ENCODE measurements at regions not wholly inside any gene's neighbourhood (a gene's known extent, or its start where the extent isn't known, plus 50 kb on each side); places are given as distances from the start of the nearest gene placed in this dataset.
"Not testable (repeated sequence)": the region's sequence is repeated elsewhere in the genome, so short reads cannot be mapped to it uniquely, and the experiment has no call there.

DNA sequence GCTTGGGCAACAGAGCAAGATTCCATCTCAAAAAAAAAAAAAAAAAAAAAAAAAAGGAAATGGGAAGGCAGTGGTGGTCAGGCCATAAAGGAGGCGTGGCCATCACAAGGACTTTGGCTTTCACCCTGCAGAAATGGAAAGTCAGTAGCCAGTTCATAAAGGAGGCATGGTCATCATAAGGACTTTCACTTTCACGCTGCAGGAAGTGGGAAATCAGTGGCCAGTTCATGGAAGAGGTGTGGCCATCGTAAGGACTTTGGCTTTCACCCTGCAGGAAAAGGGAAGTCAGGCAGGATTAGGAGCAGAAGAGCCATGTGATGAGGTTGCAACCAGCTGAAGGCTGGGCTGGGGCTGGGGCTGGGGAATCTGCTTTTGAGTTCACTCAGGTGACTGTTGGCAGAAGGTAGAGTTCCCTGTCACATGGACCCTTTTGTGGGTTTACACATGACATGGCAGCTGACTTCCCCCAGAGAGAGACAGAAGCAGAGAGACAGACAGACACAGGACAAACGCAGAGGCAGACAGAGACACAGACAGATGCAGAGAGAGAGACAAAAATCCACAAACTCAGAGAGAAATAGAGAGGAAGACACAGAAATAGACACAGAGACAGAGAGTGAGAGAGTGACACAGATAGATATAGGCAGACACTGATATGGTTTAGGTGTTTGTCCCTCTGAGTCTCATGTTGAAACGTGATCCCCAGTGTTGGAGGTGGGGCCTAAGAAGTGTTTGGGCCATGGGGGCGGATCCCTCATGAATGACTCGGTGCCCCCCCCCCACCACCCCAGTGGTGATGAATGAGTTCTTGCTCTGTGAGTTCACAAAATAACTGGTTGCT lies 263.9 kb upstream of the KAZN start:
- no peaks in the 10 kb centered on the region for H3K36me3 Mint-ChIP-seq (ENCODE audit: low read depth)
- peaks cover 5% of the 10 kb centered on the region for H3K4me1 Mint-ChIP-seq (ENCODE audit: low read depth)
- H3K9me3 Mint-ChIP-seq, result peaks cover 12% of the 10 kb centered on the region
- H3K27ac Mint-ChIP-seq, result peak overlapping the region; percentile 65
- no peak overlapping the region for H3K4me3 Mint-ChIP-seq
- H3K27me3 Mint-ChIP-seq (ENCODE audit: low read depth), result peaks cover 5% of the 10 kb centered on the region

DNA sequence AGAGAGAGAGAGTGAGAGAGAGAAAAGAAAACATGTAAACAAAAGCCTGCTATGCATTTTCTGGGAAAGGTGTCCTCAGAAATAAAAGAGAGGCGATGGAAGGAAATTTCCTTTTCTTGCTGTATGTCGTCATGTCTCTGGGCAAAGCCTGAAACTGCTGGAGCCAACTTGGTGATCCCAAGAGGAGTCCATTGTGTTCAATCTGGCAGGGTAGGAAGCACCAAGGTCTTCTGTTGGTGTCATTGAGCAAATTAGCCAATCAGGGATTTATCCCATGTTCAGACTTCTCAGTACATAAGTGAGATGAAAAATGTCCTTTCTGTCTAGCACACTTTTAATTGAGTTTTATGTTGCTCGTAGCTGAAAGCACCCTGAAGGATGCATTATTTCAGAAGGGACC lies 260.0 kb upstream of the KAZN start:
- Mint-ChIP-seq H3K9me3 (peaks cover 5% of the 10 kb centered on the region), H3K27ac (no peak overlapping the region), H3K4me3 (no peak overlapping the region), H3K36me3 (ENCODE audit: low read depth) (no peaks in the 10 kb centered on the region), H3K27me3 (ENCODE audit: low read depth) (peaks cover 5% of the 10 kb centered on the region), H3K4me1 (ENCODE audit: low read depth) (peaks cover 3% of the 10 kb centered on the region)

- Mint-ChIP-seq H3K27me3 (ENCODE audit: low read depth) (peaks cover 5% of the 10 kb centered on the region), H3K27ac (no peak overlapping the region), H3K36me3 (ENCODE audit: low read depth) (no peaks in the 10 kb centered on the region), H3K4me3 (no peak overlapping the region), H3K9me3 (peaks cover 3% of the 10 kb centered on the region), H3K4me1 (ENCODE audit: low read depth) (peaks cover 2% of the 10 kb centered on the region)
Observed at GRCh38 chr1:14339288-14339687, 259.2 kb upstream of the KAZN start.

DNA sequence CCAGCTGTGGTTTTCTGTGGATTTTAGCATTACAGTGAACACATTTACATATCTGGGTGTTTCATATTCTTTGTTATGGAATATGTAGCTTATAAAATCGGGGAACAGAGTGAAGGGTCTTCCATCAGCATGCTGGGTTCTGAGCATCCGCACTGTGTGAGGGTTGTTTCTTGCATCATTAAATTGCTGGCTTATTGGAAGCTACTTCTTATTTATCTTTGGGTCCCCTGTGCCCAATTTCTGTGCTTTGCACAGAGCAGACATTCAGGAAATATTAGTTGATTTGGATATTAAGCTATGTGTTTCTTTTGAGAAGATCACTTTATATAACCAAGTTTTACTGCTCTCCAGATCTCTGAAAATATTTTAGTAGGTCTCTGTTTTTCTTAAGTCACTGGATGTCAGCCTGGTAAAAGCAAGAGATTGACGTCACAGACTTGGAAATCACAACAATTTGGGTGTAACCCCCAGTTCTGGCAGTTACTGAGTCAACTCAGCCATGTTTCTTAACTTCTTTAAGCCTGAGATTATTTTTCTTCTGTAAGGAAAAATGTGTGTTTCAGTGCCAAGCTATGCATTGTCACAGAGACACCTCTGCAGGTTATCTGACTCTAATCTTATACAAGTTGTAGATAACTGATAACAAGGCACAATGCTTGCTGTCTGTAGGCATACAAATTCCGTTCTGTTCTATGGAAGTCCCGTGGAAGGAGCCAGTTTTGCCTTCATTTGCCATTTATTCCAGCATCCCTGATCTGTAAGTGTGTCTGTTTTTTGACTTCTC lies 258.3 kb upstream of the KAZN start:
- Mint-ChIP-seq H3K4me3 (no peak overlapping the region), H3K9me3 (peaks cover 3% of the 10 kb centered on the region), H3K27me3 (ENCODE audit: low read depth) (peaks cover 5% of the 10 kb centered on the region), H3K36me3 (ENCODE audit: low read depth) (no peaks in the 10 kb centered on the region), H3K27ac (no peak overlapping the region), H3K4me1 (ENCODE audit: low read depth) (no peaks in the 10 kb centered on the region)

DNA sequence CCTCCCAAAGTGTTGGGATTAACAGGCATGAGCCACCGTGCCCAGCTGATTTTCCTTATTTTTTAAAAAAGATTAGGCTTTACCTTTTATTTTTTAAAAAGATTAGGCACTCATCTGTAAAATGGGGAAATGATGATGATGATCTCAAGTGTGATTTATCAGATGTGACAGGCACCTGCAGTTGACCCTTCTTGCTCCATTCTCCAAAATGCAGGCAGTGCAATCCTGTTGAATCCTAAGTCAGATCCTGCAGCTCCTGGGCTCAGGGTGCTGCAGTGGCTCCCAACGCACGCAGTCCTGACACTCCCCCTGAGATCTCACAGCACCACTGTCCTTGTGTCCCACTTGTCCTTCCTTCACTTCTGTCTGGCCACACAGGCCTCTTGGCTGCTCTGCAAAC lies 257.3 kb upstream of the KAZN start:
- H3K36me3 Mint-ChIP-seq (ENCODE audit: low read depth), result no peaks in the 10 kb centered on the region
- H3K27me3 Mint-ChIP-seq (ENCODE audit: low read depth), result peaks cover 5% of the 10 kb centered on the region
- no peak overlapping the region for H3K4me3 Mint-ChIP-seq
- no peak overlapping the region for H3K27ac Mint-ChIP-seq
- H3K4me1 Mint-ChIP-seq (ENCODE audit: low read depth), result no peaks in the 10 kb centered on the region
- H3K9me3 Mint-ChIP-seq, result no peaks in the 10 kb centered on the region

DNA sequence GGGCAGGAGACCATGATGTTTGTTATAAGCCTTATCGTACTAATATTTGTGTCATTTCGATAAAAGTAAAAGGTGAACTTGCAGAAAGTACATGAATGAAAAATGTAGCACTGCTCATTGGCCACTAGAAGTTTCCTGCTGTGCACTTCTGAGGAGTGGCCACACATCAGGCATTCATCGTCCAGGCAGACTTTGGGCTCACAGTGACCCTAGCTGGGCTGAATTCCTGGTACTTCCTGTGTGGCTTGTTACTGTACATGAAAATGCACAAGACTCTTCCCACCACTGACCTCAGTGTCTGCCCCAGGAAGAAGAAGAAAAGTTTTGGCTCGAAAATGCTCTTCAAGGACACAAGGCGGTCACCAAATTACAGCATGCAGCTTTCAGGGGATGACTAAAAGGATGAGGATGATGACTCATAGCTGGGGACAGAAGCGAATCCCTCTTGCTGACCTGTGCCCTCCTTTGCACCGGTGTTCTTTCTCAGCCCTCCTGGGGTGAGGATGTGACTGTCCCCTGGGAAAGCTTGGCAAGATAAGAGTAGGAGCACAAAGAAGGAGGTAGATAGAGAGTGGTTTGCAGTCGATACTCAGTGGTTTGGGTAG lies 252.4 kb upstream of the KAZN start:
- no peaks in the 10 kb centered on the region for H3K27me3 Mint-ChIP-seq (ENCODE audit: low read depth)
- H3K4me1 Mint-ChIP-seq (ENCODE audit: low read depth), result no peaks in the 10 kb centered on the region
- no peaks in the 10 kb centered on the region for H3K36me3 Mint-ChIP-seq (ENCODE audit: low read depth)

GRCh38 chr1:14347186-14347585 lies 251.3 kb upstream of the KAZN start:
- no peaks in the 10 kb centered on the region for H3K9me3 Mint-ChIP-seq

More for the DNA sequence above, 252.4 kb upstream of the KAZN start:
- Mint-ChIP-seq H3K27ac (no peak overlapping the region), H3K4me3 (no peak overlapping the region), H3K9me3 (no peaks in the 10 kb centered on the region)

DNA sequence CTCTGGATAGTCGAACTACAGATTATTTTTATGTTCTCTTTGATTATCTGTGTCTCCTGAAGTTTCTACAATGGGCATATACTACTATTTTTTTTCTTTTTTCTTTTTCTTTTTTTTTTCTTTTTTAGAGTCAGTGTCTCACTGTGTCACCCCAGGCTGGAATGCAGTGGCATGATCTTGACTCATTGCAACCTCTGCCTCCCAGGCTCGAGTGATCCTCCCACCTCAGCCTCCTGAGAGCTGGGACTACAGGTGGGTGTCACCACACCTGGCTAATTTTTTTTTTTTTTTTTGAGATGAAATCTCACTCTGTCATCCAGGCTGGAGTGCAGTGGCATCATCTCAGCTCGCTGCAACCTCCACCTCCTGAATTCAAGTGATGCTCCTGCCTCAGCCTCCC lies 250.7 kb upstream of the KAZN start:
- H3K27ac Mint-ChIP-seq, result no peak overlapping the region
- H3K4me3 Mint-ChIP-seq, result no peak overlapping the region
- no peaks in the 10 kb centered on the region for H3K4me1 Mint-ChIP-seq (ENCODE audit: low read depth)
- H3K36me3 Mint-ChIP-seq (ENCODE audit: low read depth), result no peaks in the 10 kb centered on the region
- H3K9me3 Mint-ChIP-seq, result no peaks in the 10 kb centered on the region
- H3K27me3 Mint-ChIP-seq (ENCODE audit: low read depth), result no peaks in the 10 kb centered on the region

More at GRCh38 chr1:14347186-14347585, 251.3 kb upstream of the KAZN start:
- no peaks in the 10 kb centered on the region for H3K27me3 Mint-ChIP-seq (ENCODE audit: low read depth)
- H3K27ac Mint-ChIP-seq, result no peak overlapping the region
- H3K4me1 Mint-ChIP-seq (ENCODE audit: low read depth), result no peaks in the 10 kb centered on the region
- H3K36me3 Mint-ChIP-seq (ENCODE audit: low read depth), result no peaks in the 10 kb centered on the region
- H3K4me3 Mint-ChIP-seq, result no peak overlapping the region

GRCh38 chr1:14350197-14350596 lies 248.3 kb upstream of the KAZN start:
- no peak overlapping the region for H3K4me3 Mint-ChIP-seq
- no peaks in the 10 kb centered on the region for H3K36me3 Mint-ChIP-seq (ENCODE audit: low read depth)
- H3K27ac Mint-ChIP-seq, result no peak overlapping the region
- H3K9me3 Mint-ChIP-seq, result no peaks in the 10 kb centered on the region
- H3K4me1 Mint-ChIP-seq (ENCODE audit: low read depth), result no peaks in the 10 kb centered on the region
- H3K27me3 Mint-ChIP-seq (ENCODE audit: low read depth), result no peaks in the 10 kb centered on the region

DNA sequence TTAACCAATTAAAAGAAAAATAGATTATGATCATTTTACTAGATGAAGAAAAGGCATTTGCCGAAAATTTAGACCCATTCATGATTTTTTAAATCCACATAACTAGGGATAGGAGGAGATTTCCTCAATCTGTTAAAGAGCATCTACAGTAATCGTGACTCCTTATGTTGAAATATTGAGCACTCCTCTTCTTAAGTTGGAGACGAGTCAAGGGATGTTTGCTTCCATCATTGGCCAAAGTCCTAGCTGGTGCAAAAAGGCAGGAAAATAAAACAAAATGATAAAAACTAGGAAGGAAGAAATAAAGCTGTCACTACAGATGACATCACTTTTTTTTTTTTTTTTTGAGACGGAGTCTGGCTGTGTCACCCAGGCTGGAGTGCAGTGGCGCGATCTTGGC lies 245.6 kb upstream of the KAZN start:
- H3K9me3 Mint-ChIP-seq, result peaks cover 9% of the 10 kb centered on the region
- H3K36me3 Mint-ChIP-seq (ENCODE audit: low read depth), result no peaks in the 10 kb centered on the region
- no peak overlapping the region for H3K27ac Mint-ChIP-seq
- no peaks in the 10 kb centered on the region for H3K4me1 Mint-ChIP-seq (ENCODE audit: low read depth)
- no peak overlapping the region for H3K4me3 Mint-ChIP-seq
- H3K27me3 Mint-ChIP-seq (ENCODE audit: low read depth), result no peaks in the 10 kb centered on the region

DNA sequence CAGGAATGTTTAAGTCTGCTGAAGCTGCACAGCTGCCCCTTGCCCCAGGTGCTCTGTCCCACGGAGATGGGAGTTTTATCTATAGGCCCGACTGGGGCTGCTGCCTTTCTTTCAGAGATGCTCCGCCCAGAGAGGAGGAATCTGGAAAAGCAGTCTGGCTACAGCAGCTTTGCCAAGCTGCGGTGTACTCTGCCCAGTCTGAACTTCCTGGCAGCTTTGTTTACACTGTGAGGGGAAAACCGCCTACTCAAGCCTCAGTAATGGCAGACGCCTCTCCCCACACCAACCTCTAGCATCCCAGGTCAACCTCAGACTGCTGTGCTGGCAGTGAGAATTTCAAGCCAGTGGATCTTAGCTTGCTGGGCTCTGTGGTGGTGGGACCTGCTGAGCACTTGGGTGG lies 237.5 kb upstream of the KAZN start:
- H3K27me3 Mint-ChIP-seq (ENCODE audit: low read depth); H3K4me3 Mint-ChIP-seq; H3K4me1 Mint-ChIP-seq (ENCODE audit: low read depth): not testable (repeated sequence)

DNA sequence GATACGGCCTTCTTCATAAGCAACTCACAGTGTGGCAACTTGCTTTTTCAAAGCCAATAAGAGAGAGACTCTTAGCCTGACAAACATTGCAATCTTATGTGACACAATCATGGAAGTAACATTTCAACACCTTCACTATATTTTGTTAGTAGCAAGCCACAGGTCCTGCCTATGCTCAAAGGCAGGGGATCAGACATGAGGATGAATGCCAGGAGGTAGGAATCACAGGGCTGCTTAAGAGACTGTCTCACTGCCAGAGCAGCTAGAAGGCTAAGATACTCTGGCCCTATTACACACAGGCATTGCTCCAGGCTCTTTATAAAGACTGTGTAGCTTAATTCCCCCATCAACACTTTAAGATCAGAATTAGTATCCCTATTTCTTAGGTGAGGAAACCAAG lies 236.2 kb upstream of the KAZN start:
- no peak overlapping the region for H3K4me3 Mint-ChIP-seq
- no peak overlapping the region for H3K27ac Mint-ChIP-seq
- H3K36me3 Mint-ChIP-seq (ENCODE audit: low read depth), result no peaks in the 10 kb centered on the region
- H3K4me1 Mint-ChIP-seq (ENCODE audit: low read depth), result no peaks in the 10 kb centered on the region
- no peaks in the 10 kb centered on the region for H3K27me3 Mint-ChIP-seq (ENCODE audit: low read depth)
- peaks cover 4% of the 10 kb centered on the region for H3K9me3 Mint-ChIP-seq

More for the DNA sequence above, 237.5 kb upstream of the KAZN start:
- not testable (repeated sequence) for H3K27ac Mint-ChIP-seq; H3K36me3 Mint-ChIP-seq (ENCODE audit: low read depth)
- H3K9me3 Mint-ChIP-seq, result peaks cover 12% of the 10 kb centered on the region

DNA sequence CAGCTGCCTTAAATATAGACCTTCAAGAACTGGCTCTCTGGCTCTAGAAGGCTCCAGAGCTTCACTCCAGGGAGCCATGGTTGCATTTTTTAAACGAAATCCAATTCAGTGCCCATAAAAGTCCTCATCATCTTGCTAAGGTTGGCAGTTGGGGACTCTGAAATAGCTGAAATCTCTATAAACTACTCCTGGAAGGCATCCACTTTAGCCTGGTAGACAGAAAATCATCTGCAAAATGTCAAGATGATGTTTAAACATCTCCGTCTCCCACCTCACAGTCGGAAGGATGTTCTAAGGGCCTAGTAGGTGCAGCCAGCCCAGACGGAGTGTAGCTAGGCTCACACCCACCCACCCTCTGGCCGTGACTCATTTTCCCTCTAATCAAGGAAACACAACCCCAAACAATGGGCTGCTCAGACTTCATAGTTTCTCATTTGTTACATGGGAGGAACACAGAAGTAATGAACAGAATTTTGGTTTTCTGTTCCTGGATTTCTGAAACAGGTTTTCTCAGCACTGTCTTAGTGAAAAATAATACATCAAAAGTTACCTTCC lies 235.4 kb upstream of the KAZN start:
- peaks cover 4% of the 10 kb centered on the region for H3K9me3 Mint-ChIP-seq
- no peak overlapping the region for H3K27ac Mint-ChIP-seq
- no peaks in the 10 kb centered on the region for H3K27me3 Mint-ChIP-seq (ENCODE audit: low read depth)
- no peaks in the 10 kb centered on the region for H3K36me3 Mint-ChIP-seq (ENCODE audit: low read depth)
- H3K4me1 Mint-ChIP-seq (ENCODE audit: low read depth), result no peaks in the 10 kb centered on the region
- H3K4me3 Mint-ChIP-seq, result no peak overlapping the region

- Mint-ChIP-seq H3K36me3 (ENCODE audit: low read depth) (no peaks in the 10 kb centered on the region), H3K4me1 (ENCODE audit: low read depth) (no peaks in the 10 kb centered on the region), H3K27me3 (ENCODE audit: low read depth) (no peaks in the 10 kb centered on the region), H3K27ac (no peak overlapping the region), H3K4me3 (no peak overlapping the region), H3K9me3 (peaks cover 4% of the 10 kb centered on the region)
Observed at GRCh38 chr1:14363707-14364413, 234.6 kb upstream of the KAZN start.
